ENCODE measurements at regions not wholly inside any gene's neighbourhood (a gene's known extent, or its start where the extent isn't known, plus 50 kb on each side); places are given as distances from the start of the nearest gene placed in this dataset.

- TF ChIP-seq HMGXB4 (CRISPR knock-in tag; IDR thresholded peaks at IDR 0.05): no peak
- TF ChIP-seq STAT6 (CRISPR knock-in tag; conservative IDR thresholded peaks at IDR 0.05; ENCODE audit: low read depth): no peak
- TF ChIP-seq RELA (CRISPR knock-in tag; IDR thresholded peaks at IDR 0.05; ENCODE audit: borderline replicate concordance): no peak
- no peak for TF ChIP-seq IRF2 (CRISPR knock-in tag; IDR thresholded peaks at IDR 0.05; ENCODE audit: borderline replicate concordance, low read depth)
- TF ChIP-seq ZNF121 (CRISPR knock-in tag; IDR thresholded peaks at IDR 0.05): no peak
- no peak for TF ChIP-seq FOXP1 (CRISPR knock-in tag; IDR thresholded peaks at IDR 0.05; ENCODE audit: borderline replicate concordance)
- TF ChIP-seq TEAD4 (CRISPR knock-in tag; IDR thresholded peaks at IDR 0.05): no peak
- TF ChIP-seq ESRRA (CRISPR knock-in tag; IDR thresholded peaks at IDR 0.05; ENCODE audit: borderline replicate concordance): no peak
- no peak for TF ChIP-seq CBFB (CRISPR knock-in tag; IDR thresholded peaks at IDR 0.05; ENCODE audit: low read depth)
- TF ChIP-seq SMAD3 (CRISPR knock-in tag; IDR thresholded peaks at IDR 0.05; ENCODE audit: borderline replicate concordance): no peak
Observed at GRCh38 chr14:96991226-96991625, 194.0 kb downstream of the VRK1 start (continued).

GRCh38 chr14:96994999-96995398, 197.8 kb downstream of the VRK1 start:
- H3K27me3 Mint-ChIP-seq (ENCODE audit: low read depth): peaks cover 5% of the 10 kb centered on the region; the same call in 1 of the 2 replicates
- peaks cover 13% of the 10 kb centered on the region for H3K4me1 Mint-ChIP-seq
- POLR2A ChIA-PET: no interaction called here
- peaks cover 9% of the 10 kb centered on the region for H3K9me3 Mint-ChIP-seq
- H3K36me3 Mint-ChIP-seq: peaks cover 5% of the 10 kb centered on the region; the same call in 1 of the 2 replicates
- DNase-seq (ENCODE audit: low spot score) (no peak), ATAC-seq (no peak)
- H3K4me3 Mint-ChIP-seq: no peak overlapping the region
- no peak overlapping the region for H3K27ac Mint-ChIP-seq
- CTCF ChIA-PET: interaction anchor here (1.9 kb wide), 1 partner anchor 16 kb away, joined by 9 read pairs; no protein-coding TSS in a partner anchor
- no peak for TF ChIP-seq ZBTB43 (CRISPR knock-in tag; IDR thresholded peaks at IDR 0.05)
- TF ChIP-seq CTCF (IDR thresholded peaks at IDR 0.05): no peak
- no peak for TF ChIP-seq USF1 (CRISPR knock-in tag; IDR thresholded peaks at IDR 0.05)
- no peak for TF ChIP-seq ATF1 (CRISPR knock-in tag; IDR thresholded peaks at IDR 0.05)
- TF ChIP-seq SMAD4 (CRISPR knock-in tag; IDR thresholded peaks at IDR 0.05): no peak
- no peak for TF ChIP-seq ELF4 (CRISPR knock-in tag; IDR thresholded peaks at IDR 0.05; ENCODE audit: low read depth)
- TF ChIP-seq ATF2 (CRISPR knock-in tag; IDR thresholded peaks at IDR 0.05; ENCODE audit: borderline replicate concordance, low read depth): no peak
- no peak for TF ChIP-seq ATF6 (CRISPR knock-in tag; IDR thresholded peaks at IDR 0.05)
- TF ChIP-seq RORB (CRISPR knock-in tag; IDR thresholded peaks at IDR 0.05): no peak
- TF ChIP-seq NFYB (CRISPR knock-in tag; conservative IDR thresholded peaks at IDR 0.05; ENCODE audit: low read depth): no peak
- no peak for TF ChIP-seq CDX4 (CRISPR knock-in tag; IDR thresholded peaks at IDR 0.05; ENCODE audit: borderline replicate concordance)
- no peak for TF ChIP-seq FOXP1 (CRISPR knock-in tag; IDR thresholded peaks at IDR 0.05; ENCODE audit: borderline replicate concordance)
- no peak for TF ChIP-seq MAX (CRISPR knock-in tag; IDR thresholded peaks at IDR 0.05)
- no peak for TF ChIP-seq USF2 (CRISPR knock-in tag; IDR thresholded peaks at IDR 0.05)

Data from WTC11 (cell line).